Astrocyte of the spinal cord (primary cell): ENCODE measurements at regions not wholly inside any gene's neighbourhood (a gene's known extent, or its start where the extent isn't known, plus 50 kb on each side); places are given as distances from the start of the nearest gene placed in this dataset.

ENCODE experiments used
- DNase-seq: peaks from one replicate; pipeline ENCODE4 v3.0.0; 2011; ENCODE audit warnings: low read depth, low spot score
- H3K4me3 ChIP-seq: 2 replicates; pipeline ENCODE4 v1.5.1; 2011; ENCODE audit warnings: low read depth, mild to moderate bottlenecking, low read length, moderate library complexity
- CTCF ChIP-seq: IDR thresholded peaks from 2 replicates; pipeline ENCODE4 v1.5.1; 2012; ENCODE audit warnings: low read depth, mild to moderate bottlenecking, low read length, inconsistent platforms
- in situ Hi-C: cut with HindIII; loops from 2 replicates; pipeline ENCODE4 v1.10.0; 2017; ENCODE audit warnings: low sequenced_read_pairs

GRCh38 chr22:48976556-48977535 is 850.8 kb downstream of the BRD1 start:
- no peak for DNase-seq
- no peak overlapping the region for H3K4me3 ChIP-seq
- in situ Hi-C loops: no loop called here
- no peak for TF ChIP-seq CTCF

GRCh38 chr22:48975886-48976285 is 851.8 kb downstream of the BRD1 start:
- DNase-seq: no peak
- in situ Hi-C loops: no loop called here
- TF ChIP-seq CTCF: no peak
- no peak overlapping the region for H3K4me3 ChIP-seq

DNA sequence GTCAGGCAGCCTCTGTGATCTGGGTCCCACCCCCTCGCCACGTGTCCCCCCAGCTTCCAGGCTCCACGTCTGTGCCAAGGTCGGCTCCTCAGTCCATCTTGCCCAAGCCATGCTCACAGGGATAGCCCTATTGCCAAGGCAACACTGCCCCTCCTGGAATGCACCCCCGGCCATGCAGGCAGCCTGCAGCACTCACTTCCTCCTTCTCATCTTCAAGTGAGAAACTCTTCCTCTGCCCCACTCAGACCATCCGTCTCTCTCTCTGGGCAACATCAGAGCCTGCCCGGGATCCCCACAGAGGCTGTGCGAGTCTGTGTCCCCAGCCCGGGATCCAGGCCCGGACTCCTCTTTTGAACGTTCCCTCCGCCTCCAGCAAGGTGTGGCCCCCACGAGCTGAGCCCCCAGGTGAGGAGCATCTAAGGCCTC is 852.3 kb downstream of the BRD1 start:
- no peak for DNase-seq
- no peak overlapping the region for H3K4me3 ChIP-seq
- TF ChIP-seq CTCF: no peak
- in situ Hi-C loops: no loop called here

DNA sequence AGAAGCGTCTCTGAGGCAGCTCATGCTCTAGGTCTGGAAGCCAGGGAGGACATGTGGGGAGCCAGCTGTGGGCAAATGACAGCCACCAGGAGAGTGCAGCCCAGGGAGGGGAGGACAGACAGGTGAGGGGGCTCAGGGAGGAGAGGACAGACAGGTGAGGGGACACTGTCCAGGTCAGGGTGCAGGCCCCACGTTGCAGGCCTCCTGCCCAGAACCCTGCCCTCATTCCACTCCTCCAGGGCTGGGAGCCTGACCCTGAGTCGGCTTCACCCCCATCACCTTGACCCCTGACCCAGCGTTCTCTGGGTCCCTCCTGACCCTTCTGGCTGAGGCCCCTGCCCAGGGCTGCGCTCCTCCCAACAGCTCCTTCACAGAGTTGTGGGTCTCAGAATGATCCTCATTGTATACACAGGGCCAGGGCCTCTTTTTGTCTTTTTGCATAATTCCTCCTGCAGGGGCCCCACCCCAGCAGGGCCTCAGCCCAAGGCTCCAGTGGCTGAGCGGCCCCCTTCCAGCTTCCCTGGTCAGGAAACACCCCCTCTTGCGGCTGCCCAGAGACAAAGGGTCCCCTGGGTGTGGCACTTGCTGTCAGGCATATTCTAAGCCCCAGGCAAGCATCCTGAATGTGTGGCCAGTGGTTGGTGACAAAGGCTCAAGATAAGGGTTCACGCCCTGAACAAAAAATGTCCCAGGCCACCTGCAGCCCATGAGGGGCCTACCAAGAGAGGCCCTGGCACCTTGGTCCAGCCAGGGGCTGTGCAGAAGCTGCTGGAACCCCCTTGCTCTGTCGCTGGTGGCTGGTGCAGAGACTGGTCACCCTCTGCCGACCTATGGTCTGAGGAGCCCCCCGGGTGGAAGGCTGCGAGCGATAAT is 853.0 kb downstream of the BRD1 start:
- no peak for TF ChIP-seq CTCF
- no peak for DNase-seq
- in situ Hi-C loops: no loop called here
- H3K4me3 ChIP-seq: no peak overlapping the region

DNA sequence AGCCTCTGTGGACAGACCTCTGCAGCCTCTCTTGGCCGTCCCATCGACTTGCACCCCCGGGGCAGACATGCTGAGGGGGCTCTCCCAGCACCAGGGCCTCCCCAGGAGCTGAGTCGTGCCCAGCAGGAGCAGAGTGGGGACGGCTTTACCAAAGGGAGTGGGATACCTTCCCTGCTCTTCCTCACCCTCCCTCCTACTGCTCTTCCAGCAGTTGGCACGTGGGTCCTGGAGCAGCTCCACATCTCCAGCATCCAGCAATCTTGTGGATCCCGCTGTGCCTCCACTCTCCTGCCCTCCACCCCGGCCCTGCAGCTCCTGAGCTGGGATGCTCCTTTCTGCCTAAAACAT is 854.0 kb downstream of the BRD1 start:
- no peak for DNase-seq
- in situ Hi-C loops: no loop called here
- no peak overlapping the region for H3K4me3 ChIP-seq
- no peak for TF ChIP-seq CTCF

DNA sequence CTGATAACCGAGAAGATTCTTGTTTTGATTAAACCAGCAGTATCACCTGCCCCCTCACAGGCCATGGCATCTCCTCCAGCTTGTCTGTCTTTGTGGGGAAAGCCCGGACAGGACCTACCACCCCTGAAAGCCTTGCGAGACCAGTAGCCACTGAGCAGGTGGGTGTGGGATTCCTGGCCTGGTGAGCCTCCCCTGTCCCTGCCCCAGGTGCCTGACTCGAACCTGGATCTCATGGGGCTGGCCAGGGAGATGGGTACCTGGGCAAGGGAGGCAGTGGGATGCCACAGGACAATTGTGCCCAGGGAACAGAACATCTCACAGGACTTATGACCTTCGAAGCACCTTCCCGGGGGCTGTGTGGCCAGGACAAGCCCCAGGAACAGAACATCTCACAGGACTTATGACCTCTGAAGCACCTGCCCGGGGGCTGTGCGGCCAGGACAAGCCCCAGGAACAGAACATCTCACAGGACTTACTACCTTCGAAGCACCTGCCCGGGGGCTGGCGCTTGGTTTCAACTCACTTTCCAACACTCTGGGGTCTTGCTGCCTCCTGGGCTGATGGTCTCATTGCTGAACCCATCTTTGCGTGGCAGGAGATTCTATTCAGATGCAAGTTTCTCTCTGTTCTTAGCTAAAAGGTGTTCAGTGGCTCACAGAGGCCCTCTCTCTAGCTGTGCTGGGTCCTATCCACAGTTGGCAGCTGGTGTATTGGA is 854.5 kb downstream of the BRD1 start:
- H3K4me3 ChIP-seq: no peak overlapping the region
- DNase-seq: no peak
- TF ChIP-seq CTCF: no peak
- in situ Hi-C loops: no loop called here
